Head of caudate nucleus (tissue), 42 donors: ENCODE measurements at regions not wholly inside any gene's neighbourhood (a gene's known extent, or its start where the extent isn't known, plus 50 kb on each side); places are given as distances from the start of the nearest gene placed in this dataset.

Experiments used
- DNase-seq, 42 donors: peaks; one replicate each; pipeline versions ENCODE4 v3.0.0 to v3.0.0-alpha.2; 2020 to 2021; ENCODE audit warnings: mixed read lengths in 7 of 42
- intact Hi-C: fragments of 100-400 bp; cut with DNase I; formaldehyde crosslinking; loops from one replicate; pipeline ENCODE4 v1.15.0; 2022

DNA sequence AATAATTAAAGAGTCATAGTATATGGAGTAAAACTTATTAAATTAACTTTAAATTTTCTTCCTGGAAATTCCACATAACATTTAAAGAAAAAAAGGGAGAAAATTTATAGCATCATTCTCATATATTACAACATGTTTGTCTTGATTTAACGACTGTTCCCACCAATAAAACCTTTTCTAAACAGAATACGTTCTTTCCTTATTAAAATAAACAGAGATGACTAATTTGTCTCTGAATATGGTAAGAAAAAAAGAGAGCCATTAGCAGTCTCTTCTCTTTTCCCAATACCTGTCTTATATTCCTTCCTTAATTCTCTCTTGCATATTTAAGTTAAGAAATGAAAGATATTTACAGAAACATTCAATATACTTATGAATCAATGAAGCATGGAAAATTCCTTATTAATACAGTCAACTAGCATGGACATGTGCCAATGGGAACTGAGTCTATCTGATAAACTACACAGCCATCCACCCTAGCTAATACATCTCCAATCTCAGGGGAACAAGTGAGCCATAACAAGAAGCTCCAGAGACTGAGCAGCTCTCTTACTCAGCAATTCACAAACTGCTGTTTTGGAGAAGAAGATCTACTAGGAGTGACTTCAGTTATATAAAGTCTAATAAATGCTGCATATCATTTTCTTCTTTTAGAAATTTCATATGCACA is 347.1 kb upstream of the MANEA start:
- intact Hi-C loops: no loop called here
- no peak for DNase-seq

DNA sequence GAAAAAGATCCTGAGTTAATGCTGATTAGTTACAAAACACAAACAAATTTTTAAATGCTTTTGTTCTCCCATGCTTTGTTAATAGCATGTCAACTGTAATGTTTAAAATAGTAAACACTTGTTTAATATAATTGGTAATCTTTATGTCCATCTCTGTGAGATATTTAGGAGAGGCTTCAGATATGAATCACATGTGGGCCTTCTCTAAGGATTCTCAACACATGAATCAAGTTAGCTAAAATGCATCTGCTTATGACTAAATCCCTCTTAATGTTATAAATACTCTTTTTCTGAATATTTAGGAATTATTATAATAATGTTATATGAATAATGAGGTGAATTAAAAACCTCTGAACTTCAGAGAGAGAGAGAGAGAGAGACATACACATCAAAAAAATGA is 345.9 kb upstream of the MANEA start:
- no peak for DNase-seq
- intact Hi-C loops: no loop called here

DNA sequence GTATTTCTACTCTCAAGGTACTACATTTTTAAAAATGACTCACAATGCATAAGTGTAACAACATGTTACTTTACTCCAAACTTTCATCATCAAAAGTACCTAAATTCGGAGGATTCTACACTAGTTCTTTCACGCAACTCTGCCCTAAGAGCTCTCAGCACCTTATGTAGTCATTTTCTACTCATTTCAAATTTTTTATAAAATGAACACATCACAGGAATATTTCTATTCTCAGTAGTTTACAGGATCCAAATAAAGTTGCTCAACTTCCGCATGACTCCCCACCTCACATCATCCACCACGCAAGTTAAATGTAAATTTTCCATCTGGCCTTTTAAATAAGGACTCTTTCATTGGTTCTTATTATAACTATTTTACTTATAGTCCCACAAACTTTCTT is 344.9 kb upstream of the MANEA start:
- intact Hi-C loops: no loop called here
- no peak for DNase-seq

DNA sequence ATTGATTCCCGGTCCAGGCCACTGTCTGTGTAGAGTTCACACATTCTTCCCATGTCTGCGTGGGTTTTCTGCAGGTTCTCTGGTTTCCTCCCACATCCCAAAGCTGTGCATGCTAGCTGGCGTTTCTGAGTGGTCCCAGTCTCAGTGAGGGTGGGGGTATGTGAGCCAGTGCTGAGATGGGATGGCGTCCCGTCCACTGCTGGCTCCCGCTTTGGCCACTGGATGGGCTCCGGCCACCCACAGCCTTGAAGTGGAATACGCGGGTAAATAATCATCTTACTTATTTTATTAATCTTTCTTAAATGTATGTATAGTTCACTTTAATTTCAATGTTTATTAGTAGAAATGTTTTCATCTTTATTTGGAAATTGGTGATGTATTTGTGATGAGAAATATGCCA is 343.5 kb upstream of the MANEA start:
- intact Hi-C loops: no loop called here

DNA sequence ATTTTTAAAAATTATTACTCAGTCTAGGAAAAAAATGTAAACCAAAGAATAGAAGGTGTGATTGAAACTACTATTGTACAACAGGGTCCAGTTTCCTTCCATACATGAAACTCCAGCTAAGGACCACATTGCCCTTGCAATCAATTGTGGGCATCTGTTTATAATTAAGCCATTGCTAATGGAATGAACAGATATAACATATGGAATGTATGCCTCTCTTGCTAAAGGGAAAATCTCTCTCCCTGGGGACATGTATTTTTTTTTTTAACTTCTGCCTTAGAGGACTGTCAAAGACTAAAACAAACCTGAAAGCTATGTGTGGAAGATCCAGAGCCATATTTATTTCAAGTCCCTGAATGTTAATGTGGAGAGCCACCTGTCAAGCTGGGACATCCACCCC is 336.8 kb upstream of the MANEA start:
- intact Hi-C loops: no loop called here
- no peak for DNase-seq

More for the DNA sequence above, 343.5 kb upstream of the MANEA start:
- no peak for DNase-seq

DNA sequence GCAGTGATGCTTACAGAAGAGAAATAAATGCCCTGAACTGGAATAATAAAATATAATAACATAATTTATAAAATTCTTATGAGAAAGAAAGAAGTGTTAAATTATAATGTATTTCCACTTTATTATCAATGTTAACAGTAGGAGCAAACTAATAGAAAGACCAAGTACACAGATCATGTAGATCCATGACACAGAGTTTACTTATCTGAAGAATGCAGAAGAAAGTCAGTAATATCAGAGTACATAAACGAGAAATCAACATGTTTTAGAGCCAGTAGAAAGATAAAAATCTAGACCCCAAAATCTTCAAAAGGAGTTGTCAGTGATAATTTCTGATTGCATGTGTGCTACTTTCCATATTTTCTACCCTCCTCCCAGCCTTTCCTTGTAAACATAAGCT is 334.8 kb upstream of the MANEA start:
- DNase-seq: no peak
- intact Hi-C loops: no loop called here

DNA sequence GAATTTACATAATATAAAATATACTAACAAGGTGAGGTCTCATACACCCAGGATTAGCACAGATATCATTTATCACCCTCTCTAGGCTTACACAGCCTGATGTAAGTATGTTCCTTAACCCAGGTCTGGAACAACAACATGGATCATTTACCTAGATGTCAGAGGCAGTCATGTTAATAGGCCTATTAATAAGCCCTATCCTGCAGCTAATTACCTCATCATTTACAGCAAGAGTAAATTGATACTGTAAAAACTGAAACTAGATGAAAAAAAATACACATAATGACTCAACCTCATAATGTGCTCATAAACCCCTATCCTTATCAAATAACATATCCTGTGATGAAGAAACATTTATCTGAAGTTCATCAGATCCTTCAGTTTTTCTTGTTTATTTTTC is 334.3 kb upstream of the MANEA start:
- intact Hi-C loops: no loop called here
- no peak for DNase-seq

DNA sequence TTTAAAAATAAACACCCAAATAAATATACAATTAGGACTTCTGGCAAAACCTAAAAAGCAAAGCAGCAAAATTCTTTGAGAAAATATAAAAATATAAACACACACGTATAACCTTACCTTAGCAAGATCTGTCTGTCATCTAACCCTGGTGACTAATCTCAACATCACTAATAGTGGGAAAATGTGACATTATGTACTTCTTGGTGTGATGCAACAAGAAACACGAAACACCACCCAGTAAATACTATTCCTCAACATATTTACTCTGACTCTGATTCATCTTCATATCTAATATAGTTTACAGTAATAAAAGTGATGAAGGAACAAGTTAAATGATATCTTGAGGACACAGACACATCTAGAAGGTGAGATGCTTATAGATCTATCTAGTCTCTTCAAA is 332.6 kb upstream of the MANEA start:
- intact Hi-C loops: no loop called here
- DNase-seq: no peak

DNA sequence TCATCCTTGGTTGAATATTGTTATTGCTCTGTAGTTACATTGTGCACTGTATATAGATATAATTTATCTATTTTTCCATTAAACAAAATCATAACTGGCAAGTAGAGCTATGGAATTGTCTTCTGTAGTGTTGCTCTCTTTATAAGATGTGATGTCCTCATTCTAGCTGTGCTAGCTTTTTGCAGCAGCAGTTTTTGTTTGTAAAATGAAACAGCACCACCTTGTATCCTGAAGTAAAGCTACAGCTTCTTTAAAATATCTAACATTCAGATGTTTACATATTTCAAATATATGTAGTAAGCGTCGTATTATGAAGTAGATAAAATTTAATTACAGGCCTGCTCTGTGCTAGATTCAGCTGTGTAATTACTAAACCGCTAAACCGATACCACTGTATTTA is 328.8 kb upstream of the MANEA start:
- DNase-seq: no peak
- intact Hi-C loops: no loop called here

DNA sequence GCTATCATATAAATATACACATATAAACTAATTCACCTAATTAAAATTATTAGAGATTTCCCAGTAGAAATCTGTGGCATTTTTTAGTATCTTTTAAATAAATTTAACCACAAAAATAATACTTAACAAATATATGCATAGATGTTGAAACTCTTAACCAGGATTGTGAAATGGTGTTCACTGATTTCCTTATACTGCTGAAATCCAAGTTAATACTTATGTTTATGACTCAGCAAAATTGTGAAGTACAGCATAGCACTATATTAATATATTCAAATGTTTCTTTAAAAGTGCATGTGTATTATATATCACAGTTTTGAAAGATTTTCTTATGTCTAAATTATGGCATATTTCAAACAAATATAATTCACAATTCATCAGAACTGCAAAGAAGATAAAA is 328.2 kb upstream of the MANEA start:
- no peak for DNase-seq
- intact Hi-C loops: no loop called here

DNA sequence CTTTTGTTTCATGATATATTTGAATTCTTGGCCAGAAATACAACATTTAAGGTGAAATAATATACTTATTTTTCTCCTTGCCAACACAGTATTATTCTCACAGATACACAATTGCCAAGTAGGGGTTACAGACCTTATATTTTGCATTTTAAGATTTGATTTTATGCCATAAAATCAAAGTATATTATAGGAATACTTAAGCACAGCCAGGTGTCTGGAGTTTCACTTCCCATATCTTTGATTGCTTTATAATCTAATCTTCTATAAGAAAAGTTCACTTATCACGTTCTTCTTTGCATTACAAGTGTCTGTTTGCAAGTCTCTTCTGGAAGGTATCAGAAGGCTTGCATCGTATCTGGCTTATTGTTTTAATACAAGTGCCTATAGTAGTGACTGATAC is 327.7 kb upstream of the MANEA start:
- intact Hi-C loops: no loop called here
- no peak for DNase-seq

DNA sequence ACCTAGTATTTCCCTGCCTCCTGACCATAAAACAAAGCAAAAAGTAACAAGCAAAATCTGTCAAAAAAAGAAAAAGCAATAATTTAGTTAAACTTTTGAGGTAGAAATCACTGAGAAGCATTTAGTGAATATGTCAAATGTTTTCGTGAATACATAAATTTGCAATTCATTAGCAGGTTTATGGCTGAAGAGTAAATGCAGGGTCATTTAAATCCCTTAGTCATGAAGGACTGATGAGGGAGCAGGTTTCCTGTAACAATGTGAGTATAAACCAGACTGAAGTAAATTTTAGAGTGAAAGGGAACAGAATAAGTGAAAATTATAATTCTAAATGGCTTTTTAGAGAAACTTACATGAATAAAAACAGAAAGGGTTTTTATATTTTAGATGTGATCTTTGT is 313.5 kb upstream of the MANEA start:
- intact Hi-C loops: no loop called here
- DNase-seq: no peak

DNA sequence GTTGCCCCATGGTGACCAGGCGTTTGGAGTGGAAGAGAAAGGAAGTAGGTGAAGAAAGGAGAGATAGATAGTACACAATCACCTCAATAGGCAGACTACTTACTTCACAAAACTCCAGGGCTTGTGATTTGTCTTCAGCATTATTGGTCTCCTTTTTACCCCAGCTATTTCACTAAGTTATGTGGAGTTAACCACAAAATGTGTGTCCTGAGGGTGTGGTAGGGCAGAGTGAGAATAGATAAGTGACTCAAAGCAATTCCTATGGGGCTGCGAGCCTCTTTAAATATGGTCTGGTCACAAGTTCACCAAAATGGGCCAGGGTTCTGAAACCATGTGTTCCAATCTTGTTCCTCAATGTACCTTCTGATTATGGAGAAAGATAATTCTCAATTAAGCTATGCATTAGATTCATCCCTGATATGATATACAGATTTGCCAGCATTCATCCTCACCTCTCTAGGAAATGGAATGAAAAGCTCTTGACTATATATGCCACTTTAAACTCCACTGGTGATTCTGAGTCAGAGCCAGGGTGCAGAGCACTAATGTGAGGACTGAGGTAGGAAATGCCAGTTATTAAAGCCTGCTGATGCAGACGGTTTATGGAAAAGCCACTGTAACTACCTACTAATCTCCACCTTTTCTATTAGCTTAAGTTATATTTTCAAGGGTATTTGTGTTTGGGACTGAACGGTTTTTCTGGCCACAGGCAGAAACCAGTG is 310.6 kb upstream of the MANEA start:
- intact Hi-C loops: no loop called here
- DNase-seq: no peak

DNA sequence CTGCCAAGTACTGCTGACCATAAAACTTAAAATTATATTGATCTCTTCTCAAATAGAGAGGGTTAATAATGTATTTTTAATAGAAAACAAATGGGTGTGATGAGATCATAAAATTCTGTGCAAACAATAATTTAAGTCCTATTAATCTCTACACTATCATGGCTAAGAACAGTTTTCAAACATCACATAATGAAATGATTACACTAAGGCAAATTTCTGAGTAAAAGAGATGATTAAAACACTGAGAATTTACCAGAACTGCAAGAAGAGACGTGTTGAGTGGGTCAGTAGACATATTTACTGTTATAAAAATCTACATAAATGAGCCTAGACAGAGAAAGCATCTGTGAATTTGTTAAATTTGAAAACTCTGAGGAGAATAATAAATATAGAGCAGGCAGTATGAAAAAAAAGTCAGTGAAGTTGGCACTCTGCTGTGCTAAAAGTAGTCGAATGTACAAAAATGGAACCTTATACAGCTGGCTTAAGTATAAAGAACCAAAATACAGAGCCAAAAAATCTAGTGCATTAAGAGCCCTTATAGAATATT is 302.6 kb upstream of the MANEA start:
- intact Hi-C loops: no loop called here
- DNase-seq: no peak

DNA sequence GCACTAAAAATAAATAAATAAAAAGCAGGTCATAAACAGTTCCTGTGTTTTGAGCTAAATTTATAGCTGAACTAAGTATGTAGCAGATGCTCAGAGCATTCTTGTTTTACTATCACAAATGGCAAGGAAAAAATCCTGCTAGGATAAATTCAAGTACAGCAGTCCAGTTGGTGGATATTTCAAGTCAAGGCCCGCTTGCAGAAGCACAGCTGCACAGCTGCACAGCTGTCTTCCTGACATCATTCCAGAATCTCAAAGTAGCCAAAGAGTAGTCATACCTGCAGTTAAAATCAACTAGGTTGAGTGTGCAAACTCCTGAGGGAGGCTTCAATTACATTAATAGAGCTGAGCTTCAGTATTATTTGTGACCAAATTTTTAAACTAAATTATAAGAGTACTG is 297.7 kb upstream of the MANEA start:
- intact Hi-C loops: no loop called here
- DNase-seq: no peak

DNA sequence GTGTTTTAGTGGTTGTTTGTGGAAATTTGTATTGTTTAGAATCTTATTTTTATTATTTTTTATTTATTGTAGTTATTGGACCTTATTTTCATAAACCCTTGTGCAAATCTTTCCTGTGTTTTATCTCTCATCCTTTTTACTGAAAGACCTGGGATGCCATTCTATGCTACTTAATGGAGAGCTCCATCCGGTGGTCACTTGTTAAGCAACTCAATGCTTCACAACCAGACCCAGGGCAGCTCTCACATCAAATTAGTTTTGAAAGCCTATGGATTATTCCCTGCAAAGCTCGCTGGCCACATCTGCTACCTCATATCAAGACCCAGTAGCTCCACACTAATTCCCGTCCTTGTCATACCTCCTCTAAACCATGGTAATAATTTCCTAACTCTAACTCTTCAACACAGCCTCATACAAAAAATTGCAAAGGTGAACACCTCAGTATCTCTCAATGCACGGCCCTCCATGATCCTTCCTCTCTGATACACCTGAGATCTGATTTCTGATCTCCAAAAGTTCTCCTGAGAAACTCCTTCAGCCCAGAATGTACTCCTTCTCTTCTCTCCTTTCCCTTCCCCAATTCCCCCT is 296.6 kb upstream of the MANEA start:
- DNase-seq: peak in 5 of 42 donors; percentile 11 to 46 (median 35)
- intact Hi-C loops: no loop called here

DNA sequence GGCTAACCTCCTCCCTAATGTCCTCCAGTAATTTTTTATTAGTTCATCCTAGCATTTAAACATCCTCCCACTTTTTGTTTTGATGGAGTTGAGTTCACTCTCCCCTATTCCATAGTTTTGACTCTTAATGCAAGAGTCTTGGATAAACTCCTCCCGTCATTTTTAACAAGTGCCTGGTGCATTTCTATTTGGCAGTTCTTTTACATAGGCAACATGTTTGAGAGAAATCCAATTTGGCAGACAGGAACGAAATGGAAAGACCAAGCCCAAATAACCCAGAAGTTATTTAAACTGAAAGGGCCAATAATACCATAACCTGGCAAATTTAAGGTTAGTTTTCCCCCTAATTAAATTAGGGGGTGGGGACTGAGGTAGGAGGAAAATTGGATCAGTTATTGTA is 291.5 kb upstream of the MANEA start:
- intact Hi-C loops: no loop called here
- no peak for DNase-seq

DNA sequence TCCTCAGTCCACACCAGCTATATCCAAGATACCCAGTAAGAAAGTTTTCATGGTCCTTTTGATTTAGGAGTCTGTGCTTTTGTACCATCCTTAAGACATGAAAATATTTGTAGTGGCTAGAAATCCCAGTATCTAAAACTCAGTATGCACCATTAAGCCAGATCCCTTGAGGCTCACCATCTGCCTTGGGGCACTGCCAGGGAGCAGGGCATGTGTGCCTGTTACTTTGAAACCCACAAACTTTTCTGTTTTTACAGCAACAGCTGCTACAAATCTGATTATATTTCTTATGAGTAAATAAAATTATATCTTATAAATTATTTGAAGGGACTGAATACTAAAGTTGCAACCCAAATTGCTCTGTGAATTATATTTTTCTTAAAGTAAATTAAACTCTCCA is 290.5 kb upstream of the MANEA start:
- intact Hi-C loops: no loop called here
- DNase-seq: no peak

DNA sequence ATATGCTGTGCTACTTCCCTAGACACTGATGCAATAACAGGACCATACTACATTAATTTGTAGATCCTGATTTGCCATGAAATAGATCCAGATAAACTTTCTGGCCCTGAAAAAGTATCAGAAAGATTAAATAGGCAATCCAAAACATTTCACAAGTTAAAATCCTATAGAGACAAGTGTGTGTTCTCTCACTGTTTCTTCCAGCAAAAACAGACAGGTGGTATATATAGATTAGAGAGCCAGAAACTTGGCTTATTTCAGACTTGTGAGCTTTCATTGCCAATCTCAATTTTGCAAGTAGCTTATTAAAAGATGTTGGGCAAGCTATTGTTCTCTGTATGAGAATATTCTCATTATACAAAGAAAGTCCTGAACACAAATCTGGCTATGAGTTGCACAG is 289.1 kb upstream of the MANEA start:
- intact Hi-C loops: no loop called here

DNA sequence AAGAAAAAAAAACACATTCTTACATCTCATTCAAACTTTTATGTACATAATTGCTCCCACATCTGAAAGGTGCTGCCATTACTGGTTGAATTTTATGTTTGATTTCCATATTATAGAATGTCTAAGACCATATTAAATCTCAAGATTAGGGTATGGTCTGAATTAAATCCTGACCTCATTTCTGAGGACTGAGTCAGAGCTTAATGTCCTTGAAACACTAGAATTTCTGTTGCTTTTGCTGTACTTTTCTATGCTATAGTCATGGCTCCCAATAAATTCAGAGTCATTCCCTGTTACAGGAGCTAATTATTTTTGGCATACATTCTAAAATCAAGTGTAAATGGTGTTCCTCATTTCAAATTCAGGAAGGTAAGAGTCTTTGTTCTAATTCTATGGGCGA is 285.3 kb upstream of the MANEA start:
- DNase-seq: no peak
- intact Hi-C loops: no loop called here

More for the DNA sequence above, 289.1 kb upstream of the MANEA start:
- DNase-seq: no peak

DNA sequence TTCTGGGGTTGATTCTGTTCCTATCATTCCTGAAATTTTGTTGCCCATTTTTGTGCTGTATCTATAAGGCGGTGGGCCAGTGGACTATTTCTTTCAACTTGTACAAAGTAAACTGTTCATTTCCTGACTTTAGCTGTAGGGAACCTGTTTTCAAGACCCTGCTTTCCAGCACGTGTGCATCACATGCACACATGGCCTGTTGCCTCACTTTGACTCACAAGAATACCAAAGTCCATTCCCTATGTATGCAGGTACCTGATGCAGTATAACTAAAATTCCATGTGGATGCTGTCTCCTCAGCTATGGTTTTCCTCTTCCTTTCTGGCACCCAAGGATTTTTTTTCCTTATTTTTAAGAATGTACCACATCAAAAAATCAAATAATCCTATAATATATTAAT is 284.1 kb upstream of the MANEA start:
- intact Hi-C loops: no loop called here
- DNase-seq: no peak
